Neuronal stem cell (in vitro differentiated cells): ENCODE measurements at regions not wholly inside any gene's neighbourhood (a gene's known extent, or its start where the extent isn't known, plus 50 kb on each side); places are given as distances from the start of the nearest gene placed in this dataset.
"Not testable (repeated sequence)": the region's sequence is repeated elsewhere in the genome, so short reads cannot be mapped to it uniquely, and the experiment has no call there.

Source experiments
- DNase-seq: peaks from one replicate; pipeline ENCODE4 v3.0.0-alpha.2; 2013; ENCODE audit warnings: low spot score
- H2AFZ ChIP-seq: one replicate; pipeline ENCODE4 v1.6.1; 2013; ENCODE audit warnings: mild to moderate bottlenecking, low read length, inconsistent platforms
- H2AK5ac ChIP-seq: 2 replicates; pipeline ENCODE4 v1.6.1; 2013; ENCODE audit warnings: low read depth, mild to moderate bottlenecking, inconsistent platforms, low read length, moderate library complexity, mixed read lengths
- H2BK120ac ChIP-seq: 2 replicates; pipeline ENCODE4 v1.6.1; 2013; ENCODE audit warnings: low read depth, mild to moderate bottlenecking, inconsistent platforms, low read length, moderate library complexity, mixed read lengths
- H2BK12ac ChIP-seq: one replicate; pipeline ENCODE4 v1.6.1; 2013; ENCODE audit warnings: low read length, inconsistent platforms
- H2BK15ac ChIP-seq: 2 replicates; pipeline ENCODE4 v1.6.1; 2013; ENCODE audit warnings: mild to moderate bottlenecking, low read length, inconsistent platforms, mixed read lengths
- H2BK5ac ChIP-seq: one replicate; pipeline ENCODE4 v1.6.1; 2013; ENCODE audit warnings: inconsistent platforms, mild to moderate bottlenecking, low read length, moderate library complexity
- H3K14ac ChIP-seq: one replicate; pipeline ENCODE4 v1.6.1; 2013; ENCODE audit warnings: low read length, inconsistent platforms
- H3K18ac ChIP-seq: 2 replicates; pipeline ENCODE4 v1.6.1; 2013; ENCODE audit warnings: low read length, inconsistent platforms
- H3K23ac ChIP-seq: 2 replicates; pipeline ENCODE4 v1.6.1; 2013; ENCODE audit warnings: low read depth, mild to moderate bottlenecking, mixed read lengths, low read length, inconsistent platforms; ENCODE audit not compliant: poor library complexity
- H3K27ac ChIP-seq: replicated peaks from 3 replicates; pipeline ENCODE4 v1.5.1; 2013; ENCODE audit warnings: low read length, inconsistent platforms
- H3K27me3 ChIP-seq, 3 experiments: 2 replicates each; pipeline ENCODE4 v1.6.1; 2013; ENCODE audit warnings: low read length in 3 of 3, mild to moderate bottlenecking in 2 of 3, inconsistent platforms in 1 of 3, low read depth in 1 of 3, mixed read lengths in 1 of 3, moderate library complexity in 1 of 3; ENCODE audit not compliant: control insufficient read depth in 3 of 3, insufficient read depth in 3 of 3
- H3K36me3 ChIP-seq, 2 donors: replicated peaks in 1 of 2; 2 replicates each; pipeline ENCODE4 v1.6.1; 2013; ENCODE audit warnings: low read length in 2 of 2; ENCODE audit not compliant: control insufficient read depth in 2 of 2, insufficient read depth in 2 of 2
- H3K4ac ChIP-seq: 2 replicates; pipeline ENCODE4 v1.6.1; 2013; ENCODE audit warnings: inconsistent platforms, mild to moderate bottlenecking, low read length, moderate library complexity
- H3K4me1 ChIP-seq, 2 donors: 1 replicate in 1 of 2; 2 replicates in 1 of 2; pipeline ENCODE4 v1.6.1; 2013; ENCODE audit warnings: low read length in 2 of 2, low read depth in 1 of 2; ENCODE audit not compliant: control insufficient read depth in 2 of 2, insufficient read depth in 1 of 2
- H3K4me2 ChIP-seq: one replicate; pipeline ENCODE4 v1.6.1; 2013; ENCODE audit warnings: mild to moderate bottlenecking, low read length, inconsistent platforms; ENCODE audit not compliant: insufficient read depth, poor library complexity, severe bottlenecking
- H3K4me3 ChIP-seq, 2 donors: 2 replicates each; pipeline ENCODE4 v1.5.1; 2013; ENCODE audit warnings: low read length in 2 of 2, mild to moderate bottlenecking in 2 of 2, inconsistent platforms in 1 of 2, moderate library complexity in 1 of 2
- H3K79me1 ChIP-seq: one replicate; pipeline ENCODE4 v1.6.1; 2013; ENCODE audit warnings: low read depth, mild to moderate bottlenecking, inconsistent platforms, low read length, moderate library complexity
- H3K9ac ChIP-seq: one replicate; pipeline ENCODE4 v1.6.1; 2013; ENCODE audit warnings: mild to moderate bottlenecking, low read depth, low read length, inconsistent platforms; ENCODE audit not compliant: poor library complexity
- H3K9me3 ChIP-seq, 2 donors: replicated peaks in 1 of 2; 2 replicates each; pipeline versions ENCODE3 to v1.6.1; 2013; ENCODE audit warnings: low read length in 2 of 2, mild to moderate bottlenecking in 2 of 2, inconsistent platforms in 1 of 2, low read depth in 1 of 2, mixed read lengths in 1 of 2, moderate library complexity in 1 of 2; ENCODE audit not compliant: control insufficient read depth in 2 of 2, insufficient read depth in 1 of 2
- H4K8ac ChIP-seq: one replicate; pipeline ENCODE4 v1.6.1; 2013; ENCODE audit warnings: low read depth, mild to moderate bottlenecking, inconsistent platforms, low read length, moderate library complexity
- H4K91ac ChIP-seq: one replicate; pipeline ENCODE4 v1.6.1; 2013; ENCODE audit warnings: low read length, low read depth, mild to moderate bottlenecking, inconsistent platforms; ENCODE audit not compliant: poor library complexity
- WGBS, 2 donors: extraction: QIAGEN DNeasy Blood & Tissue Kit; methylation state at CpG; one replicate each; pipeline ENCODE4 v1.1.7; 2013; ENCODE audit warnings: missing lambda C conversion rate in 2 of 2, mixed read lengths in 1 of 2; ENCODE audit not compliant: insufficient read length in 2 of 2, insufficient replicate concordance in 1 of 2; ENCODE audit errors: extremely low coverage in 2 of 2; 5-methylcytosine and 5-hydroxymethylcytosine counted together

DNA sequence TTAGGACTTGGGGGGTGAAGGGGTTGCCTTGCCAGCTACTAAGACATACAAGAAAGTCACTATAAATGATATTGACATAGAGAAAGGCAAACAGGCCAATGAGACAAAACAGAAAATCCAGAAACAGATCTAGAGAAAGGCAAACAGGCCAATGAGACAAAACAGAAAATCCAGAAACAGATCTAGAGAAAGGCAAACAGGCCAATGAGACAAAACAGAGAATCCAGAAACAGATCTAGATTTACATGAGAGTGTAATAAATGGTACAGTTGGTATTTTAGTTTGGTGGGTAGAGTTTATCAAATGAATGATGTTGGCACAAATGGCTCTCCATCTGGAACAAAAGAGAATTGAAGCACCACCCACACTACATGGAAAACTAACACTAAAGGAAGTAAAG lies 99.8 kb upstream of the FOXQ1 start:
- H3K4me2 ChIP-seq, H2BK120ac ChIP-seq, H2BK12ac ChIP-seq, H3K36me3 ChIP-seq, H3K4me3 ChIP-seq, H3K4me1 ChIP-seq, H4K91ac ChIP-seq, H3K4ac ChIP-seq, H3K27me3 ChIP-seq, H3K9ac ChIP-seq, H3K23ac ChIP-seq, H3K18ac ChIP-seq, H3K14ac ChIP-seq, H3K79me1 ChIP-seq, H2BK15ac ChIP-seq, H3K9me3 ChIP-seq, H2AFZ ChIP-seq, DNase-seq, H3K27ac ChIP-seq, H4K8ac ChIP-seq, H2BK5ac ChIP-seq, H2AK5ac ChIP-seq: not testable (repeated sequence)

DNA sequence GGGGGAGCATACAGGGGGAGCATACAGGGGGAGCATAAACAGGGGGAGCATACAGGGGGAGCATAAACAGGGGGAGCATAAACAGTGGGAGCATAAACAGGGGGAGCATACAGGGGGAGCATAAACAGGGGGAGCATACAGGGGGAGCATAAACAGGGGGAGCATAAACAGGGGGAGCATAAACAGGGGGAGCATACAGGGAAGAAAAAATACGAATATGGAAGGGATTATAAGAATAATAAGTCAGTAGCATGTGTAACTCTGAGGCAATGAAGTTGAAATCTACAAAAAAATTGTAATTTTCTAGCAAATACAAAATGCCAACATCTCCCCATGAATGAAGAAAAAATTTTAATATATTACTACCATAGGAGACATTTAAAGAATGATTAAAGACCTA lies 101.3 kb upstream of the FOXQ1 start:
- H3K23ac ChIP-seq, H2BK15ac ChIP-seq, H3K14ac ChIP-seq, H3K4me1 ChIP-seq, H3K36me3 ChIP-seq, H3K18ac ChIP-seq, H2AFZ ChIP-seq, H3K4me3 ChIP-seq, H3K27me3 ChIP-seq, H4K8ac ChIP-seq, H2AK5ac ChIP-seq, H3K4me2 ChIP-seq, H2BK12ac ChIP-seq, H4K91ac ChIP-seq, H3K9ac ChIP-seq, H3K9me3 ChIP-seq, H2BK5ac ChIP-seq, H3K4ac ChIP-seq, H3K79me1 ChIP-seq, H3K27ac ChIP-seq, H2BK120ac ChIP-seq, DNase-seq: not testable (repeated sequence)
- WGBS, 2 donors, result no CpG with 5 or more reads among the region's 1 CpG

DNA sequence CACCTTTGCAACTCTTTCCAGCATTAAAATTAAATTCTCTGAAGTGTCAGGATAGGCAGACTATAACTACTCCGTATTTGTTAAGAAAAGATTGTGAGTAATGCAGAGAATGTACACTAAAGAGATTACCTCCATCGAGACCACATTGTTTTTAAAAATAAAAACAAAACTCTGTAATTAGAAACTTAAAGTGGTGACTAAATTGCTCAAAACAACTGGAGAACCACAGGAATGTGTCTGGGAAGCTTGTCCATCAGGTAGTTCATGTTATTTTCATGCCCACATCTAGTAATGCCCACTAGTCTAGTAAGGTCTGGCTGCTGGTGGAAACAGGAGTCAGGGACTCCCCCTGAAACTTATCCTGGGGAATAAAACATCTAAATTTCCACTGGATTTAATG lies 103.0 kb upstream of the FOXQ1 start:
- H3K79me1 ChIP-seq, result no peaks in the 10 kb centered on the region
- H2BK12ac ChIP-seq, result no peak overlapping the region
- no peak overlapping the region for H2BK5ac ChIP-seq
- no peak overlapping the region for H4K8ac ChIP-seq
- no peaks in the 10 kb centered on the region for H3K27me3 ChIP-seq
- H3K9me3 ChIP-seq, result no peaks in the 10 kb centered on the region
- no peak overlapping the region for H3K9ac ChIP-seq
- no peak overlapping the region for H3K4ac ChIP-seq
- H3K27ac ChIP-seq, result no peak overlapping the region
- no peak overlapping the region for H4K91ac ChIP-seq
- no peak overlapping the region for H2BK120ac ChIP-seq
- no peak overlapping the region for H3K4me3 ChIP-seq
- no peak overlapping the region for H2AFZ ChIP-seq
- H2AK5ac ChIP-seq, result no peak overlapping the region
- H3K4me1 ChIP-seq, result no peaks in the 10 kb centered on the region
- H3K36me3 ChIP-seq, result no peaks in the 10 kb centered on the region
- no peak overlapping the region for H3K4me2 ChIP-seq
- no peak overlapping the region for H3K23ac ChIP-seq
- H3K14ac ChIP-seq, result no peak overlapping the region
- WGBS, 2 donors, result no CpG with 5 or more reads among the region's 2 CpGs
- H3K18ac ChIP-seq, result no peak overlapping the region
- no peak for DNase-seq
- no peak overlapping the region for H2BK15ac ChIP-seq

DNA sequence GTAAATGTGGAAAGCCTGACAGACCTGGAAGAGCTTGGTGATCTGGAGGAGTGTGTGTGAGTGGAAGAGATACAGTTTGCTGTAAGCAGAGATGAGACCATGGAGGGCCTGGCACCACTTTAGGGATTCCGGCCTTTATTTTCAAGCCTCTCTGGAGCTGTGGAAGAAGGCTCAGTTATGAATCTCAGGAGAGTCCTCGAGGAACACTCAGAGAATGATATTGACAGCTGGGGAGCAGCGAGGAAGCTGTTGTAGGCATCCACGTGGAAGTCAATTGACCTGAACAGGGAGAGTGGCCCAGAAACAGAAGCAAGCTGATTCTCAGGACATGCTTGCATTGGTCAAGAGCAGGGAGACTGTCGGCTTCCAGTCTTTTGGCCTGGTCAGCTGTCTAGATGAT lies 108.4 kb upstream of the FOXQ1 start:
- Histone ChIP-seq H2AFZ (no peak overlapping the region), H3K27me3 (no peaks in the 10 kb centered on the region), H4K8ac (no peak overlapping the region), H2BK12ac (no peak overlapping the region), H2BK120ac (no peak overlapping the region), H3K14ac (no peak overlapping the region), H2AK5ac (no peak overlapping the region), H2BK15ac (no peak overlapping the region), H3K4me1 (peaks cover 0 to 3% of the 10 kb centered on the region in 2 donors), H3K9ac (no peak overlapping the region), H3K4me3 (no peak overlapping the region), H4K91ac (no peak overlapping the region), H3K4me2 (no peak overlapping the region), H3K9me3 (no peaks in the 10 kb centered on the region), H2BK5ac (no peak overlapping the region), H3K27ac (no peak overlapping the region), H3K36me3 (no peaks in the 10 kb centered on the region), H3K79me1 (no peaks in the 10 kb centered on the region), H3K23ac (no peak overlapping the region), H3K4ac (no peak overlapping the region), H3K18ac (no peak overlapping the region)
- WGBS, 2 donors, result no CpG with 5 or more reads among the region's 5 CpGs
- no peak for DNase-seq
